NCI-H2171 (cell line): ENCODE measurements at regions not wholly inside any gene's neighbourhood (a gene's known extent, or its start where the extent isn't known, plus 50 kb on each side); places are given as distances from the start of the nearest gene placed in this dataset.
"Not testable (repeated sequence)": the region's sequence is repeated elsewhere in the genome, so short reads cannot be mapped to it uniquely, and the experiment has no call there.

ENCODE experiments used
- DNase-seq: peaks from one replicate; lab custom pipeline; 2025; lab: John Stamatoyannopoulos, UW

- DNase-seq: no peak
Measured at GRCh38 chr4:158051401-158052235, 121.2 kb downstream of the GASK1B start.

GRCh38 chr4:158050942-158051341 is 121.9 kb downstream of the GASK1B start:
- DNase-seq: no peak

- no peak for DNase-seq
Measured at GRCh38 chr4:158046345-158046744, 126.5 kb downstream of the GASK1B start.

- DNase-seq: no peak
Measured at GRCh38 chr4:158043971-158044618, 128.7 kb downstream of the GASK1B start.

- DNase-seq: no peak
Measured at GRCh38 chr4:158042591-158043030, 130.2 kb downstream of the GASK1B start.

GRCh38 chr4:158038718-158039117 is 134.1 kb downstream of the GASK1B start:
- no peak for DNase-seq

- no peak for DNase-seq
Measured at GRCh38 chr4:158036998-158037397, 135.8 kb downstream of the GASK1B start.

- DNase-seq: no peak
Measured at GRCh38 chr4:158035662-158036195, 137.1 kb downstream of the GASK1B start.

- no peak for DNase-seq
Measured at GRCh38 chr4:158033416-158034120, 139.3 kb downstream of the GASK1B start.

- no peak for DNase-seq
Measured at GRCh38 chr4:158032733-158033415, 140.0 kb downstream of the GASK1B start.

- not testable (repeated sequence) for DNase-seq
Measured at GRCh38 chr4:158028381-158028780, 144.4 kb downstream of the GASK1B start.

GRCh38 chr4:158025131-158025530 is 147.7 kb downstream of the GASK1B start:
- no peak for DNase-seq

GRCh38 chr4:158020734-158021346 is 152.0 kb downstream of the GASK1B start:
- no peak for DNase-seq

GRCh38 chr4:158020176-158020575 is 152.6 kb downstream of the GASK1B start:
- no peak for DNase-seq

- no peak for DNase-seq
Measured at GRCh38 chr4:158018831-158019230, 154.0 kb downstream of the GASK1B start.

GRCh38 chr4:158018221-158018830 is 154.5 kb downstream of the GASK1B start:
- no peak for DNase-seq

- no peak for DNase-seq
Measured at GRCh38 chr4:158016511-158016910, 156.3 kb downstream of the GASK1B start.

- no peak for DNase-seq
Measured at GRCh38 chr4:158015241-158015640, 157.6 kb downstream of the GASK1B start.

GRCh38 chr4:158013858-158014257 is 159.0 kb downstream of the GASK1B start:
- no peak for DNase-seq

GRCh38 chr4:158010361-158010760 is 162.5 kb downstream of the GASK1B start:
- DNase-seq: no peak
